Coronary artery (tissue), 2 donors: ENCODE measurements at regions not wholly inside any gene's neighbourhood (a gene's known extent, or its start where the extent isn't known, plus 50 kb on each side); places are given as distances from the start of the nearest gene placed in this dataset.

Experiments used
- DNase-seq: peaks from one replicate; pipeline ENCODE4 v3.0.0-alpha.2; 2017; ENCODE audit warnings: low spot score
- H3K27ac ChIP-seq, 2 donors: fragments of 200-600 bp; sonication (generic); one replicate each; pipeline ENCODE4 v1.5.1; 2016 to 2019
- H3K4me3 ChIP-seq: fragments of 200-600 bp; sonication (generic); 2 replicates; pipeline ENCODE4 v1.5.1; 2016; ENCODE audit warnings: mild to moderate bottlenecking, moderate library complexity
- TF ChIP-seq, protein P1 (sequence below): fragments of 200-600 bp; sonication (generic); IDR thresholded peaks from one replicate; pipeline ENCODE4 v1.5.1; 2019; ENCODE audit warnings: antibody characterized with exemption

DNA sequence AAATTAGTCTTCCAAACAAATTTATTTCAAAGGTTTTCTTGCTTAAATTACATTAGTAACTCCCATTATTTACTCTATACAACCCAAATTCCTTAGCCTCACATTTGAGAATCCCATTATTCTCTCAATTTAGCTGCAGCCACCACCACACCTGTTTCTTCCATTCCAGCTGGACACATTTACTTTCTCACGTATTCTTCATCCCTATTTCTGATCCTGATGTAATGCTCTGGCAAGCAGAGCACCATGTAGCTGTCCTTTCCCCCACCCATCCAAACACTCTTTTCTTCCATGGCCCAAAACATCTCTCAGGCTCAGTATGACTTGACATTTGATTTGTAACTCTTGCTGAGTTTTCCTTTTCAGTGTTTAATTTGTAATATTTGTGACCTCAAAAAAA, 240.2 kb upstream of the CLEC14A start:
- Histone ChIP-seq H3K4me3 (no peak overlapping the region), H3K27ac (no peak overlapping the region)
- DNase-seq = no peak
- TF ChIP-seq, protein P1, sequence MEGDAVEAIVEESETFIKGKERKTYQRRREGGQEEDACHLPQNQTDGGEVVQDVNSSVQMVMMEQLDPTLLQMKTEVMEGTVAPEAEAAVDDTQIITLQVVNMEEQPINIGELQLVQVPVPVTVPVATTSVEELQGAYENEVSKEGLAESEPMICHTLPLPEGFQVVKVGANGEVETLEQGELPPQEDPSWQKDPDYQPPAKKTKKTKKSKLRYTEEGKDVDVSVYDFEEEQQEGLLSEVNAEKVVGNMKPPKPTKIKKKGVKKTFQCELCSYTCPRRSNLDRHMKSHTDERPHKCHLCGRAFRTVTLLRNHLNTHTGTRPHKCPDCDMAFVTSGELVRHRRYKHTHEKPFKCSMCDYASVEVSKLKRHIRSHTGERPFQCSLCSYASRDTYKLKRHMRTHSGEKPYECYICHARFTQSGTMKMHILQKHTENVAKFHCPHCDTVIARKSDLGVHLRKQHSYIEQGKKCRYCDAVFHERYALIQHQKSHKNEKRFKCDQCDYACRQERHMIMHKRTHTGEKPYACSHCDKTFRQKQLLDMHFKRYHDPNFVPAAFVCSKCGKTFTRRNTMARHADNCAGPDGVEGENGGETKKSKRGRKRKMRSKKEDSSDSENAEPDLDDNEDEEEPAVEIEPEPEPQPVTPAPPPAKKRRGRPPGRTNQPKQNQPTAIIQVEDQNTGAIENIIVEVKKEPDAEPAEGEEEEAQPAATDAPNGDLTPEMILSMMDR = no peak

DNA sequence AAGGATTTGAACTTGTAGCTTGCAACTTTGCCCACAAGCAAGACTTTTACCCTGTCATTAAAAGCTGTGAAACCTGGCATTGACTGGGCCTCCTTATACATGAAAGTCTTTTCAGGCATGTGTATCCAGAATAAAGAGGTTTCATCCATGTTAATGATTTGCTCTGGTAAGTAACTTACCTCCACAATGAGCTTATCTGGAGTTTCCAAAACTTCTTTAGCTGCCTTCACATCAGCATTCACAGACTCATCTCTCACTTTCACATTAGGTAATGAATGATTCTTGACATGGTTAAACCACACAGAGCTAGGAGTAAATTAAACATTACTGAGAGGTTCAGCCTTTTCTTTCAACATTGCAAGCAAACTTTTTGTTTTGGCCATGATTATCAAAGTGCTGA, 234.4 kb upstream of the CLEC14A start:
- no peak overlapping the region for H3K4me3 ChIP-seq
- no peak overlapping the region for H3K27ac ChIP-seq
- no peak for DNase-seq
- TF ChIP-seq, protein P1 = no peak

GRCh38 chr14:38485026-38485425, 229.1 kb upstream of the CLEC14A start:
- TF ChIP-seq, protein P1 = no peak
- H3K27ac ChIP-seq = no peak overlapping the region
- no peak for DNase-seq
- H3K4me3 ChIP-seq = no peak overlapping the region

- H3K27ac ChIP-seq = no peak overlapping the region
- no peak overlapping the region for H3K4me3 ChIP-seq
- TF ChIP-seq, protein P1 = no peak
- no peak for DNase-seq
These were observed 226.2 kb upstream of the CLEC14A start for GRCh38 chr14:38481952-38482678.

GRCh38 chr14:38469156-38469555, 213.3 kb upstream of the CLEC14A start:
- no peak for DNase-seq
- Histone ChIP-seq H3K4me3 (no peak overlapping the region), H3K27ac (no peak overlapping the region)
- TF ChIP-seq, protein P1 = no peak

- no peak overlapping the region for H3K4me3 ChIP-seq
- no peak for DNase-seq
- TF ChIP-seq, protein P1 = no peak
- no peak overlapping the region for H3K27ac ChIP-seq
These were observed 186.3 kb upstream of the CLEC14A start for GRCh38 chr14:38442208-38442607.

GRCh38 chr14:38432186-38432585, 176.3 kb upstream of the CLEC14A start:
- TF ChIP-seq, protein P1 = no peak
- no peak overlapping the region for H3K4me3 ChIP-seq
- DNase-seq = no peak
- H3K27ac ChIP-seq = no peak overlapping the region
